PC-9 (cell line): ENCODE measurements at regions not wholly inside any gene's neighbourhood (a gene's known extent, or its start where the extent isn't known, plus 50 kb on each side); places are given as distances from the start of the nearest gene placed in this dataset.

Experiments used
- BruUV-seq: library from RNA; stranded (reverse); fragments of 400-500 nt; replicated peaks from 2 replicates; lab custom pipeline; 2021; lab: Mats Ljungman, UMichigan
- CTCF ChIA-PET: fragments of 300-600 bp; sonication (Branson Sonifier 250); formaldehyde crosslinking; loops from one replicate; lab custom pipeline; 2022; ENCODE audit warnings: antibody characterized with exemption; lab: Charles Lee
- POLR2A ChIA-PET: fragments of 300-600 bp; sonication (Branson Sonifier 250); formaldehyde crosslinking; loops from one replicate; lab custom pipeline; 2022; ENCODE audit warnings: antibody characterized with exemption; ENCODE audit not compliant: unreplicated experiment; lab: Charles Lee
- DNase-seq, 2 experiments: peaks; one replicate each; pipeline versions ENCODE4 v3.0.0 to v3.0.0-alpha.2; 2015 to 2022; ENCODE audit warnings: mixed read lengths in 1 of 2
- H2AFZ ChIP-seq: fragments of 200-600 bp; sonication (generic); 2 replicates; pipeline ENCODE4 v1.8.1; 2017; ENCODE audit warnings: antibody characterized with exemption
- H3F3A ChIP-seq: fragments of 200-600 bp; sonication (generic); 2 replicates; pipeline ENCODE4 v1.8.1; 2017; ENCODE audit warnings: antibody characterized with exemption, mild to moderate bottlenecking, low read depth; ENCODE audit not compliant: insufficient read depth
- H3K27ac ChIP-seq: fragments of 200-600 bp; sonication (generic); 2 replicates; pipeline ENCODE4 v1.6.1; 2016; ENCODE audit warnings: mixed run types
- H3K27me3 ChIP-seq: fragments of 200-600 bp; sonication (generic); 2 replicates; pipeline ENCODE4 v1.6.1; 2016; ENCODE audit warnings: low read depth, mixed run types; ENCODE audit not compliant: insufficient read depth
- H3K36me3 ChIP-seq: fragments of 200-600 bp; sonication (generic); 2 replicates; pipeline ENCODE4 v1.6.1; 2016; ENCODE audit warnings: low read depth, mixed run types
- H3K4me1 ChIP-seq: fragments of 200-600 bp; sonication (generic); replicated peaks from 2 replicates; pipeline ENCODE4 v1.6.1; 2016; ENCODE audit warnings: mixed run types; ENCODE audit not compliant: insufficient read depth
- H3K4me2 ChIP-seq: fragments of 200-600 bp; sonication (generic); 2 replicates; pipeline ENCODE4 v1.6.1; 2017; ENCODE audit warnings: mixed run types
- H3K4me3 ChIP-seq: fragments of 200-600 bp; sonication (generic); 2 replicates; pipeline ENCODE4 v1.6.1; 2016; ENCODE audit warnings: mixed run types
- H3K79me2 ChIP-seq: fragments of 200-600 bp; sonication (generic); 2 replicates; pipeline ENCODE4 v1.6.1; 2017; ENCODE audit warnings: low read depth, mixed run types
- H3K9me2 ChIP-seq: fragments of 200-600 bp; sonication (generic); 2 replicates; pipeline ENCODE4 v1.8.1; 2017; ENCODE audit warnings: mild to moderate bottlenecking; ENCODE audit not compliant: insufficient read depth
- H3K9me3 ChIP-seq: fragments of 200-600 bp; sonication (generic); 2 replicates; pipeline ENCODE4 v1.8.1; 2016; ENCODE audit warnings: low read depth; ENCODE audit not compliant: insufficient read depth
- H4K20me1 ChIP-seq: fragments of 200-600 bp; sonication (generic); 2 replicates; pipeline ENCODE4 v1.8.1; 2017; ENCODE audit not compliant: insufficient read depth
- CTCF ChIP-seq: fragments of 200-600 bp; sonication (generic); conservative IDR thresholded peaks from 2 replicates; pipeline ENCODE4 v1.6.1; 2017; ENCODE audit warnings: mixed run types, antibody characterized with exemption, mild to moderate bottlenecking, moderate library complexity
- EZH2 ChIP-seq: fragments of 200-600 bp; sonication (generic); IDR thresholded peaks from 2 replicates; pipeline ENCODE4 v1.8.0; 2017; ENCODE audit warnings: antibody characterized with exemption, low read depth
- intact Hi-C: fragments of 100-400 bp; cut with micrococcal nuclease; formaldehyde crosslinking; loops from one replicate; pipeline ENCODE4 v1.10.0; 2022; ENCODE audit not compliant: unreplicated experiment

- no peaks in the 10 kb centered on the region for H3K79me2 ChIP-seq
- H3K27ac ChIP-seq, result no peak overlapping the region
- no peak overlapping the region for H3K4me3 ChIP-seq
- ChIA-PET CTCF (interaction anchor here (0.6 kb wide), 1 partner anchor 584 kb away, joined by 4 read pairs; no protein-coding TSS in a partner anchor), POLR2A (no interaction called here)
- intact Hi-C loops, result no loop called here
- TF ChIP-seq CTCF (no peak), EZH2 (no peak)
- no peaks in the 10 kb centered on the region for H4K20me1 ChIP-seq
- H3K9me2 ChIP-seq, result no peaks in the 10 kb centered on the region
- no peak for DNase-seq
- H3K4me2 ChIP-seq, result no peak overlapping the region
- no peaks in the 10 kb centered on the region for H3K36me3 ChIP-seq
- no peaks in the 10 kb centered on the region for H3F3A ChIP-seq
- H3K4me1 ChIP-seq, result no peaks in the 10 kb centered on the region
- peaks cover 12% of the 10 kb centered on the region; the same call in 1 of the 2 replicates for H3K9me3 ChIP-seq
- BruUV-seq, result no TSS peak
- H2AFZ ChIP-seq, result no peak overlapping the region
- no peaks in the 10 kb centered on the region; the same call in 1 of the 2 replicates for H3K27me3 ChIP-seq
Measured at GRCh38 chr11:112863305-112863704, 97.9 kb upstream of the NCAM1 start.

GRCh38 chr11:112864672-112865071 is 96.5 kb upstream of the NCAM1 start:
- CTCF ChIA-PET, result no interaction called here
- Histone ChIP-seq H2AFZ (no peak overlapping the region), H3K9me3 (peaks cover 12% of the 10 kb centered on the region; the same call in 1 of the 2 replicates), H3K4me2 (no peak overlapping the region), H3K4me1 (no peaks in the 10 kb centered on the region), H3K9me2 (no peaks in the 10 kb centered on the region), H3F3A (no peaks in the 10 kb centered on the region), H3K27me3 (no peaks in the 10 kb centered on the region; the same call in 1 of the 2 replicates), H3K27ac (no peak overlapping the region), H3K36me3 (no peaks in the 10 kb centered on the region), H3K79me2 (no peaks in the 10 kb centered on the region), H4K20me1 (no peaks in the 10 kb centered on the region), H3K4me3 (no peak overlapping the region)
- intact Hi-C loops, result no loop called here
- POLR2A ChIA-PET, result no interaction called here
- no TSS peak for BruUV-seq
- TF ChIP-seq EZH2, result no peak
- TF ChIP-seq CTCF, result no peak
- no peak for DNase-seq

GRCh38 chr11:112871909-112872500 is 89.2 kb upstream of the NCAM1 start:
- H3K4me1 ChIP-seq, result no peaks in the 10 kb centered on the region
- POLR2A ChIA-PET, result no interaction called here
- no peak overlapping the region for H2AFZ ChIP-seq
- no peak overlapping the region for H3K27ac ChIP-seq
- TF ChIP-seq CTCF, result no peak
- TF ChIP-seq EZH2, result no peak
- intact Hi-C loops, result no loop called here
- H3F3A ChIP-seq, result no peaks in the 10 kb centered on the region
- H3K36me3 ChIP-seq, result no peaks in the 10 kb centered on the region
- H3K9me3 ChIP-seq, result no peaks in the 10 kb centered on the region
- CTCF ChIA-PET, result no interaction called here
- no peaks in the 10 kb centered on the region for H3K9me2 ChIP-seq
- H4K20me1 ChIP-seq, result no peaks in the 10 kb centered on the region
- H3K4me2 ChIP-seq, result no peak overlapping the region
- no peak overlapping the region for H3K4me3 ChIP-seq
- H3K27me3 ChIP-seq, result 0 out of 2 replicates have a peak, but pooled peaks cover 4% of the 10 kb centered on the region
- BruUV-seq, result no TSS peak
- H3K79me2 ChIP-seq, result no peaks in the 10 kb centered on the region
- DNase-seq, result no peak
